ENCODE measurements at regions not wholly inside any gene's neighbourhood (a gene's known extent, or its start where the extent isn't known, plus 50 kb on each side); places are given as distances from the start of the nearest gene placed in this dataset.

DNA sequence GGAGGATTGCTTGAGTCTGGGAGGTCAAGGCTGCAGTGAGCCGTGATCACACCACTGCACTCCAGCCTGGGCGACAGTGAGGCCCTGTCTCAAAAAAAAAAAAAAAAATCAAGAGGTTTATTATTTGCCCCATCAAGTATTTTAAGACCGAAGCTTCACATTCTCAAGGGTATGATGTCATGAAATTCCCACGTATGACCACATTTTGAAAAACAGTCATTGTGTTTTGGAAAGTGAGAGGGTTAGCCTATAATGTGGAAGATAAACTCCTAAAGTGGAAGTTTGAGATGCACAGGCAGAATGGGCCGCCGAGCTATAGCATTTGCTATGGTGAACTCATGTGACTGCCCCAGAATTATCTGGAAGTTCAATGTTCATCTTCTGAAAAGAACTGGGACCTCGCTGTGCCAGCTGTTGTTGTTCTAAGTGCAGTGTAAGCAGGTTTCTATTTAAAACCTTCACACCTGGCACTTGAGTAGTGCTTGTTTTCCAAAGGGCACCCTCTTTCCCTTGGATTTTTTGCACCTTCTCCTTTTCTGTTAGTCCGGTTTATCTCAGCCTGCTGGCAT lies 96.9 kb upstream of the SLC25A33 start:
- H3K9me1 ChIP-seq (ENCODE audit: control insufficient read depth, extremely low read depth, insufficient read depth, low read length) = no peaks in the 10 kb centered on the region
- no peaks in the 10 kb centered on the region for H3K27me3 ChIP-seq (ENCODE audit: control insufficient read depth, extremely low read depth, insufficient read depth, low read length)
- H3K9me3 ChIP-seq (ENCODE audit: control insufficient read depth, low read depth, low read length) = no peaks in the 10 kb centered on the region
- H3K79me2 ChIP-seq (ENCODE audit: control insufficient read depth, insufficient read depth, low read length) = no peaks in the 10 kb centered on the region
- no peak overlapping the region for H3K4me3 ChIP-seq (ENCODE audit: control insufficient read depth in 2 of 3, extremely low read depth in 1 of 3, insufficient read depth in 2 of 3, low read depth in 1 of 3, low read length in 3 of 3)
- TF ChIP-seq, protein P1, sequence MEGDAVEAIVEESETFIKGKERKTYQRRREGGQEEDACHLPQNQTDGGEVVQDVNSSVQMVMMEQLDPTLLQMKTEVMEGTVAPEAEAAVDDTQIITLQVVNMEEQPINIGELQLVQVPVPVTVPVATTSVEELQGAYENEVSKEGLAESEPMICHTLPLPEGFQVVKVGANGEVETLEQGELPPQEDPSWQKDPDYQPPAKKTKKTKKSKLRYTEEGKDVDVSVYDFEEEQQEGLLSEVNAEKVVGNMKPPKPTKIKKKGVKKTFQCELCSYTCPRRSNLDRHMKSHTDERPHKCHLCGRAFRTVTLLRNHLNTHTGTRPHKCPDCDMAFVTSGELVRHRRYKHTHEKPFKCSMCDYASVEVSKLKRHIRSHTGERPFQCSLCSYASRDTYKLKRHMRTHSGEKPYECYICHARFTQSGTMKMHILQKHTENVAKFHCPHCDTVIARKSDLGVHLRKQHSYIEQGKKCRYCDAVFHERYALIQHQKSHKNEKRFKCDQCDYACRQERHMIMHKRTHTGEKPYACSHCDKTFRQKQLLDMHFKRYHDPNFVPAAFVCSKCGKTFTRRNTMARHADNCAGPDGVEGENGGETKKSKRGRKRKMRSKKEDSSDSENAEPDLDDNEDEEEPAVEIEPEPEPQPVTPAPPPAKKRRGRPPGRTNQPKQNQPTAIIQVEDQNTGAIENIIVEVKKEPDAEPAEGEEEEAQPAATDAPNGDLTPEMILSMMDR (optimal IDR thresholded peaks at IDR 0.05 in 1 of 3, IDR thresholded peaks at IDR 0.05 in 1 of 3, conservative IDR thresholded peaks at IDR 0.05 in 1 of 3; ENCODE audit: extremely low read depth in 1 of 3, insufficient read depth in 2 of 3, low read length in 3 of 3) = no peak
- TF ChIP-seq EZH2 (IDR thresholded peaks at IDR 0.05; ENCODE audit: low read length) = no peak
- no peak overlapping the region for H3K9ac ChIP-seq (ENCODE audit: control insufficient read depth, extremely low read depth, insufficient read depth, low read length)
- no peak overlapping the region for H3K4me2 ChIP-seq (ENCODE audit: control insufficient read depth, extremely low read depth, insufficient read depth, low read depth, low read length)
- FAIRE-seq (no peak), DNase-seq (ENCODE audit: low read depth, low spot score) (no peak)
- H2AFZ ChIP-seq (ENCODE audit: control insufficient read depth, low read length) = no peak overlapping the region
- H3K4me1 ChIP-seq (ENCODE audit: control insufficient read depth, extremely low read depth, insufficient read depth, low read length) = peaks cover 49% of the 10 kb centered on the region
- H3K36me3 ChIP-seq (ENCODE audit: control insufficient read depth in 2 of 2, extremely low read depth in 1 of 2, insufficient read depth in 2 of 2, low read length in 2 of 2) = no peaks in the 10 kb centered on the region
- H4K20me1 ChIP-seq (ENCODE audit: control insufficient read depth, extremely low read depth, insufficient read depth, low read length) = no peaks in the 10 kb centered on the region
- no peak overlapping the region for H3K27ac ChIP-seq (ENCODE audit: control insufficient read depth, insufficient read depth, low read length)
- dilution Hi-C loops (cut with MboI; ENCODE audit: extremely low pct_ligation_motif_present, low sequenced_read_pairs) = no loop called here

DNA sequence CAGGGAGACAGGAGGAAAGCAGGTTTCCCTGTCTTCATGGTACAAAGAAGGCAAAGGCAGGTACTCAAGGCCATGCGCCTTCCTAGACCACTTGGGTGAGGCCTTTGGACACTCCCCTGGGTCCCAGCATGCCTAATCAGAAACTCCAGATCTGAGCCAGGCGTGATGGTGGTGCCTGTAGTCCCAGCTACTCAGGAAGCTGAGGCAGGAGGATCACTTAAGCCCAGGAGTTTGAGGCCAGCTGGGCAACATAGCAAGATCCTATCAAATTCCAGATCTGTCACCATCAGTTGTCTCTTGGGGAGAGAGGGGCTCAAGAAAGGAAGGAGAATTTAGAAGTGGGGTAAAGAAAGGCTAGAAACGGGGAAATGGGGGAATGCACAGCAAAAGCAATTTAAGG lies 96.3 kb upstream of the SLC25A33 start:
- H3K4me2 ChIP-seq (ENCODE audit: control insufficient read depth, extremely low read depth, insufficient read depth, low read depth, low read length) = no peak overlapping the region
- H3K9me1 ChIP-seq (ENCODE audit: control insufficient read depth, extremely low read depth, insufficient read depth, low read length) = no peaks in the 10 kb centered on the region
- no peak for DNase-seq (ENCODE audit: low read depth, low spot score)
- no peaks in the 10 kb centered on the region for H4K20me1 ChIP-seq (ENCODE audit: control insufficient read depth, extremely low read depth, insufficient read depth, low read length)
- FAIRE-seq = no peak
- dilution Hi-C loops (cut with MboI; ENCODE audit: extremely low pct_ligation_motif_present, low sequenced_read_pairs) = no loop called here
- H3K9ac ChIP-seq (ENCODE audit: control insufficient read depth, extremely low read depth, insufficient read depth, low read length) = no peak overlapping the region
- H3K27ac ChIP-seq (ENCODE audit: control insufficient read depth, insufficient read depth, low read length) = no peak overlapping the region
- TF ChIP-seq, protein P1 (optimal IDR thresholded peaks at IDR 0.05 in 1 of 3, IDR thresholded peaks at IDR 0.05 in 1 of 3, conservative IDR thresholded peaks at IDR 0.05 in 1 of 3; ENCODE audit: extremely low read depth in 1 of 3, insufficient read depth in 2 of 3, low read length in 3 of 3) = no peak
- no peak for TF ChIP-seq EZH2 (IDR thresholded peaks at IDR 0.05; ENCODE audit: low read length)
- H3K4me3 ChIP-seq (ENCODE audit: control insufficient read depth in 2 of 3, extremely low read depth in 1 of 3, insufficient read depth in 2 of 3, low read depth in 1 of 3, low read length in 3 of 3) = no peak overlapping the region
- no peaks in the 10 kb centered on the region for H3K27me3 ChIP-seq (ENCODE audit: control insufficient read depth, extremely low read depth, insufficient read depth, low read length)
- H3K9me3 ChIP-seq (ENCODE audit: control insufficient read depth, low read depth, low read length) = no peaks in the 10 kb centered on the region
- peaks cover 42% of the 10 kb centered on the region for H3K4me1 ChIP-seq (ENCODE audit: control insufficient read depth, extremely low read depth, insufficient read depth, low read length)
- no peaks in the 10 kb centered on the region for H3K36me3 ChIP-seq (ENCODE audit: control insufficient read depth in 2 of 2, extremely low read depth in 1 of 2, insufficient read depth in 2 of 2, low read length in 2 of 2)
- H2AFZ ChIP-seq (ENCODE audit: control insufficient read depth, low read length) = no peak overlapping the region
- no peaks in the 10 kb centered on the region for H3K79me2 ChIP-seq (ENCODE audit: control insufficient read depth, insufficient read depth, low read length)

All from keratinocyte (primary cell).